Fibroblast of lung (primary cell): ENCODE measurements at regions not wholly inside any gene's neighbourhood (a gene's known extent, or its start where the extent isn't known, plus 50 kb on each side); places are given as distances from the start of the nearest gene placed in this dataset.

Experiments
- EZH2 ChIP-seq: IDR thresholded peaks from 2 replicates; pipeline ENCODE4 v1.5.1; 2012; ENCODE audit warnings: low read length, control low read depth, mild to moderate bottlenecking; ENCODE audit errors: missing control alignments
- TF ChIP-seq, protein P1 (sequence below), 2 donors: IDR thresholded peaks in 1 of 2; conservative IDR thresholded peaks in 1 of 2; 1 replicate in 1 of 2; 2 replicates in 1 of 2; pipeline ENCODE4 v1.5.1; 2011 to 2012; ENCODE audit warnings: low read length in 2 of 2, control low read depth in 1 of 2, inconsistent platforms in 1 of 2, low read depth in 1 of 2, mild to moderate bottlenecking in 1 of 2

GRCh38 chr12:91603060-91603459, 420.4 kb upstream of the DCN start:
- TF ChIP-seq, protein P1, sequence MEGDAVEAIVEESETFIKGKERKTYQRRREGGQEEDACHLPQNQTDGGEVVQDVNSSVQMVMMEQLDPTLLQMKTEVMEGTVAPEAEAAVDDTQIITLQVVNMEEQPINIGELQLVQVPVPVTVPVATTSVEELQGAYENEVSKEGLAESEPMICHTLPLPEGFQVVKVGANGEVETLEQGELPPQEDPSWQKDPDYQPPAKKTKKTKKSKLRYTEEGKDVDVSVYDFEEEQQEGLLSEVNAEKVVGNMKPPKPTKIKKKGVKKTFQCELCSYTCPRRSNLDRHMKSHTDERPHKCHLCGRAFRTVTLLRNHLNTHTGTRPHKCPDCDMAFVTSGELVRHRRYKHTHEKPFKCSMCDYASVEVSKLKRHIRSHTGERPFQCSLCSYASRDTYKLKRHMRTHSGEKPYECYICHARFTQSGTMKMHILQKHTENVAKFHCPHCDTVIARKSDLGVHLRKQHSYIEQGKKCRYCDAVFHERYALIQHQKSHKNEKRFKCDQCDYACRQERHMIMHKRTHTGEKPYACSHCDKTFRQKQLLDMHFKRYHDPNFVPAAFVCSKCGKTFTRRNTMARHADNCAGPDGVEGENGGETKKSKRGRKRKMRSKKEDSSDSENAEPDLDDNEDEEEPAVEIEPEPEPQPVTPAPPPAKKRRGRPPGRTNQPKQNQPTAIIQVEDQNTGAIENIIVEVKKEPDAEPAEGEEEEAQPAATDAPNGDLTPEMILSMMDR (conservative IDR thresholded peaks at IDR 0.05 in 1 of 2, IDR thresholded peaks at IDR 0.05 in 1 of 2; ENCODE audit: low read depth in 1 of 2, low read length in 2 of 2), result no peak
- no peak for TF ChIP-seq EZH2
